ENCODE measurements at regions not wholly inside any gene's neighbourhood (a gene's known extent, or its start where the extent isn't known, plus 50 kb on each side); places are given as distances from the start of the nearest gene placed in this dataset.

GRCh38 chr2:120451334-120451733 is 105.4 kb downstream of the INHBB start:
- TF ChIP-seq CTCF (IDR thresholded peaks at IDR 0.05) (no peak), POLR2A (IDR thresholded peaks at IDR 0.05) (no peak)
